Panc1 (cell line): ENCODE measurements at regions not wholly inside any gene's neighbourhood (a gene's known extent, or its start where the extent isn't known, plus 50 kb on each side); places are given as distances from the start of the nearest gene placed in this dataset.

Source experiments
- ATAC-seq: fragments of 200-7000 bp; cut with Tn5 transposase; 2 replicates; pipeline ENCODE4 v1.9.1; 2020; ENCODE audit warnings: mild to moderate bottlenecking, moderate library complexity
- BruUV-seq: library from RNA; stranded (reverse); fragments of 400-500 nt; replicated peaks from 2 replicates; lab custom pipeline; 2021; lab: Mats Ljungman, UMichigan
- CTCF ChIA-PET: fragments of 300-600 bp; sonication (Branson Sonifier 250); formaldehyde crosslinking; loops from one replicate; lab custom pipeline; 2022; ENCODE audit warnings: antibody characterized with exemption; lab: Charles Lee
- POLR2A ChIA-PET: fragments of 300-600 bp; sonication (Branson Sonifier 250); formaldehyde crosslinking; loops from one replicate; lab custom pipeline; 2022; ENCODE audit warnings: antibody characterized with exemption; lab: Charles Lee
- DNase-seq: peaks from one replicate; pipeline ENCODE4 v3.0.0-alpha.2; 2010; ENCODE audit warnings: low read depth, low spot score
- H3K27ac ChIP-seq: 2 replicates; pipeline ENCODE4 v1.5.1; 2011; ENCODE audit warnings: mild to moderate bottlenecking, low read length, inconsistent platforms
- H3K27me3 ChIP-seq: fragments of 200-500 bp; sonication (Bioruptor generic); 2 replicates; pipeline ENCODE4 v1.6.0; 2014; ENCODE audit warnings: low read length, inconsistent platforms; ENCODE audit not compliant: control insufficient read depth, insufficient read depth
- H3K36me3 ChIP-seq: fragments of 200-500 bp; sonication (Bioruptor generic); 2 replicates; pipeline ENCODE4 v1.5.1; 2014; ENCODE audit warnings: inconsistent platforms, mild to moderate bottlenecking, low read length, moderate library complexity; ENCODE audit not compliant: control insufficient read depth, insufficient read depth
- H3K4me1 ChIP-seq: 2 replicates; pipeline ENCODE4 v1.5.1; 2011; ENCODE audit warnings: inconsistent platforms, mild to moderate bottlenecking, low read length, moderate library complexity; ENCODE audit not compliant: control insufficient read depth, insufficient read depth
- H3K4me3 ChIP-seq, 2 experiments: 2 replicates each; pipeline ENCODE4 v1.5.1; 2011 to 2012; ENCODE audit warnings: low read depth in 2 of 2, low read length in 2 of 2, mild to moderate bottlenecking in 2 of 2, inconsistent platforms in 1 of 2, moderate library complexity in 1 of 2
- H3K9me3 ChIP-seq: fragments of 200-500 bp; sonication (Bioruptor generic); 2 replicates; pipeline ENCODE4 v1.5.1; 2014; ENCODE audit warnings: low read depth, mild to moderate bottlenecking, inconsistent platforms, low read length, moderate library complexity; ENCODE audit not compliant: control insufficient read depth, insufficient read depth
- POLR2AphosphoS5 ChIP-seq: IDR thresholded peaks from 2 replicates; pipeline ENCODE4 v1.6.1; 2012; ENCODE audit warnings: mild to moderate bottlenecking, low read depth, low read length, moderate library complexity
- REST ChIP-seq, 2 experiments: IDR thresholded peaks; 2 replicates each; pipeline ENCODE4 v1.6.1; 2011 to 2012; ENCODE audit warnings: low read depth in 2 of 2, control low read depth in 1 of 2, low read length in 1 of 2, mild to moderate bottlenecking in 1 of 2, moderate library complexity in 1 of 2; ENCODE audit not compliant: insufficient read depth in 1 of 2
- SIN3A ChIP-seq: IDR thresholded peaks from 2 replicates; pipeline ENCODE4 v1.6.1; 2012; ENCODE audit warnings: low read depth, mild to moderate bottlenecking, low read length, moderate library complexity, borderline replicate concordance; ENCODE audit not compliant: insufficient read depth
- TCF7L2 ChIP-seq: IDR thresholded peaks from 2 replicates; pipeline ENCODE4 v1.6.1; 2011; ENCODE audit warnings: mild to moderate bottlenecking, low read depth, low read length, inconsistent platforms
- in situ Hi-C: cut with HindIII; loops from 2 replicates; pipeline ENCODE4 v1.10.0; 2016; ENCODE audit warnings: low sequenced_read_pairs, low pct_unique_long_range_greater_than_20kb
- intact Hi-C: fragments of 100-400 bp; cut with micrococcal nuclease; formaldehyde crosslinking; loops from one replicate; pipeline ENCODE4 v1.10.0; 2022; ENCODE audit not compliant: unreplicated experiment
- TF ChIP-seq, protein P1 (sequence below): fragments of 450-650 bp; IDR thresholded peaks from 2 replicates; pipeline ENCODE4 v1.5.1; 2017; ENCODE audit warnings: mild to moderate bottlenecking

GRCh38 chr1:42037586-42037985, 115.6 kb upstream of the GUCA2B start:
- peaks cover 8% of the 10 kb centered on the region for H3K27me3 ChIP-seq
- H3K27ac ChIP-seq, result no peak overlapping the region
- DNase-seq, result no peak
- H3K4me3 ChIP-seq, result no peak overlapping the region
- in situ Hi-C loops, result no loop called here
- ChIA-PET CTCF (no interaction called here), POLR2A (interaction anchor here (0.6 kb wide), 1 partner anchor 255 kb away, joined by 3 read pairs; no protein-coding TSS in a partner anchor)
- no peaks in the 10 kb centered on the region for H3K9me3 ChIP-seq
- H3K4me1 ChIP-seq, result peaks cover 8% of the 10 kb centered on the region
- intact Hi-C loops, result no loop called here
- no peaks in the 10 kb centered on the region for H3K36me3 ChIP-seq
- BruUV-seq, result no TSS peak
- no peak for TF ChIP-seq POLR2AphosphoS5
- TF ChIP-seq SIN3A, result no peak
- TF ChIP-seq, protein P1, sequence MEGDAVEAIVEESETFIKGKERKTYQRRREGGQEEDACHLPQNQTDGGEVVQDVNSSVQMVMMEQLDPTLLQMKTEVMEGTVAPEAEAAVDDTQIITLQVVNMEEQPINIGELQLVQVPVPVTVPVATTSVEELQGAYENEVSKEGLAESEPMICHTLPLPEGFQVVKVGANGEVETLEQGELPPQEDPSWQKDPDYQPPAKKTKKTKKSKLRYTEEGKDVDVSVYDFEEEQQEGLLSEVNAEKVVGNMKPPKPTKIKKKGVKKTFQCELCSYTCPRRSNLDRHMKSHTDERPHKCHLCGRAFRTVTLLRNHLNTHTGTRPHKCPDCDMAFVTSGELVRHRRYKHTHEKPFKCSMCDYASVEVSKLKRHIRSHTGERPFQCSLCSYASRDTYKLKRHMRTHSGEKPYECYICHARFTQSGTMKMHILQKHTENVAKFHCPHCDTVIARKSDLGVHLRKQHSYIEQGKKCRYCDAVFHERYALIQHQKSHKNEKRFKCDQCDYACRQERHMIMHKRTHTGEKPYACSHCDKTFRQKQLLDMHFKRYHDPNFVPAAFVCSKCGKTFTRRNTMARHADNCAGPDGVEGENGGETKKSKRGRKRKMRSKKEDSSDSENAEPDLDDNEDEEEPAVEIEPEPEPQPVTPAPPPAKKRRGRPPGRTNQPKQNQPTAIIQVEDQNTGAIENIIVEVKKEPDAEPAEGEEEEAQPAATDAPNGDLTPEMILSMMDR, result no peak
- no peak for TF ChIP-seq TCF7L2
- no peak for TF ChIP-seq REST (IDR thresholded peaks at IDR 0.05; ENCODE audit: insufficient read depth in 1 of 2, low read depth in 2 of 2, low read length in 1 of 2)
- ATAC-seq, result no peak

GRCh38 chr1:42037161-42037560, 116.0 kb upstream of the GUCA2B start:
- H3K4me3 ChIP-seq, result no peak overlapping the region
- ChIA-PET CTCF (no interaction called here), POLR2A (interaction anchor here (0.6 kb wide), 1 partner anchor 255 kb away, joined by 3 read pairs; no protein-coding TSS in a partner anchor)
- in situ Hi-C loops (no loop called here), intact Hi-C loops (no loop called here)
- BruUV-seq, result no TSS peak
- no peak overlapping the region for H3K27ac ChIP-seq
- no peaks in the 10 kb centered on the region for H3K36me3 ChIP-seq
- DNase-seq, result no peak
- H3K27me3 ChIP-seq, result peaks cover 8% of the 10 kb centered on the region
- no peaks in the 10 kb centered on the region for H3K9me3 ChIP-seq
- TF ChIP-seq TCF7L2, result no peak
- TF ChIP-seq REST (IDR thresholded peaks at IDR 0.05; ENCODE audit: insufficient read depth in 1 of 2, low read depth in 2 of 2, low read length in 1 of 2), result no peak
- peaks cover 10% of the 10 kb centered on the region for H3K4me1 ChIP-seq
- no peak for ATAC-seq
